Liver (tissue), 8 donors: ENCODE measurements at regions not wholly inside any gene's neighbourhood (a gene's known extent, or its start where the extent isn't known, plus 50 kb on each side); places are given as distances from the start of the nearest gene placed in this dataset.

Source experiments
- DNase-seq: peaks from one replicate; pipeline ENCODE4 v3.0.0-alpha.2; 2017; ENCODE audit warnings: low spot score
- H3K27ac ChIP-seq, 2 donors: one replicate each; pipeline ENCODE4 v1.7.0; 2013; ENCODE audit warnings: inconsistent platforms in 2 of 2, low read length in 2 of 2, control low read depth in 1 of 2, low read depth in 1 of 2, mild to moderate bottlenecking in 1 of 2
- H3K27me3 ChIP-seq, 4 donors: one replicate each; pipeline versions ENCODE4 v1.6.1 to v1.7.0; 2013; ENCODE audit warnings: low read length in 3 of 4, inconsistent platforms in 1 of 4, mild to moderate bottlenecking in 1 of 4, moderate library complexity in 1 of 4; ENCODE audit not compliant: control insufficient read depth in 4 of 4, insufficient read depth in 4 of 4
- H3K36me3 ChIP-seq, 4 donors: one replicate each; pipeline versions ENCODE4 v1.6.1 to v1.7.0; 2013; ENCODE audit warnings: low read length in 3 of 4, mild to moderate bottlenecking in 3 of 4, low read depth in 1 of 4, moderate library complexity in 1 of 4; ENCODE audit not compliant: control insufficient read depth in 4 of 4, insufficient read depth in 3 of 4
- H3K4me1 ChIP-seq, 4 donors: one replicate each; pipeline versions ENCODE4 v1.6.1 to v1.7.0; 2013; ENCODE audit warnings: low read length in 3 of 4, mild to moderate bottlenecking in 3 of 4, moderate library complexity in 1 of 4; ENCODE audit not compliant: control insufficient read depth in 4 of 4, insufficient read depth in 4 of 4
- H3K4me3 ChIP-seq, 3 donors: one replicate each; pipeline versions ENCODE4 v1.6.1 to v1.7.0; 2013; ENCODE audit warnings: low read length in 3 of 3, control low read depth in 1 of 3, low read depth in 1 of 3, mild to moderate bottlenecking in 1 of 3
- H3K9ac ChIP-seq, 2 donors: one replicate each; pipeline ENCODE4 v1.7.0; 2013; ENCODE audit warnings: low read length in 2 of 2, mild to moderate bottlenecking in 2 of 2, moderate library complexity in 2 of 2, control low read depth in 1 of 2, low read depth in 1 of 2
- H3K9me3 ChIP-seq, 4 donors: one replicate each; pipeline versions ENCODE4 v1.6.1 to v1.7.0; 2013; ENCODE audit warnings: low read length in 3 of 4; ENCODE audit not compliant: control insufficient read depth in 4 of 4
- CTCF ChIP-seq: fragments of 150-350 bp; IDR thresholded peaks from 2 replicates; pipeline ENCODE4 v1.5.1; 2017; ENCODE audit warnings: improper control_type of control experiment, low read depth, low read length; ENCODE audit not compliant: missing input control
- EGR1 ChIP-seq, 2 donors: IDR thresholded peaks; 2 replicates each; pipeline ENCODE4 v1.6.1; 2016 to 2018; ENCODE audit warnings: antibody characterized with exemption in 2 of 2, low read depth in 2 of 2
- FOXA1 ChIP-seq: IDR thresholded peaks from 2 replicates; pipeline ENCODE4 v1.6.1; 2016; ENCODE audit warnings: antibody characterized with exemption
- FOXA2 ChIP-seq: IDR thresholded peaks from 2 replicates; pipeline ENCODE4 v1.6.1; 2016; ENCODE audit warnings: antibody characterized with exemption
- GABPA ChIP-seq, 2 donors: IDR thresholded peaks in 1 of 2; conservative IDR thresholded peaks in 1 of 2; 2 replicates each; pipeline ENCODE4 v1.6.1; 2016; ENCODE audit warnings: antibody characterized with exemption in 2 of 2, mild to moderate bottlenecking in 1 of 2, moderate library complexity in 1 of 2
- HNF4A ChIP-seq, 2 donors: conservative IDR thresholded peaks; 2 replicates each; pipeline ENCODE4 v1.6.1; 2016; ENCODE audit warnings: antibody characterized with exemption in 2 of 2, mild to moderate bottlenecking in 2 of 2
- HNF4G ChIP-seq: IDR thresholded peaks from 2 replicates; pipeline ENCODE4 v1.6.1; 2016; ENCODE audit warnings: antibody characterized with exemption
- JUND ChIP-seq, 2 donors: IDR thresholded peaks; 2 replicates each; pipeline ENCODE4 v1.6.1; 2016; ENCODE audit warnings: antibody characterized with exemption in 2 of 2
- NR2F2 ChIP-seq: IDR thresholded peaks from 2 replicates; pipeline ENCODE4 v1.6.1; 2016; ENCODE audit warnings: antibody characterized with exemption
- RAD21 ChIP-seq, 2 donors: IDR thresholded peaks; 2 replicates each; pipeline ENCODE4 v1.6.1; 2016; ENCODE audit warnings: antibody characterized with exemption in 2 of 2, mild to moderate bottlenecking in 2 of 2
- RXRA ChIP-seq, 2 donors: IDR thresholded peaks; 2 replicates each; pipeline ENCODE4 v1.6.1; 2017 to 2018; ENCODE audit warnings: antibody characterized with exemption in 2 of 2, mild to moderate bottlenecking in 1 of 2
- SP1 ChIP-seq: IDR thresholded peaks from 2 replicates; pipeline ENCODE4 v1.6.1; 2018; ENCODE audit warnings: antibody characterized with exemption, mild to moderate bottlenecking
- TAF1 ChIP-seq: conservative IDR thresholded peaks from 2 replicates; pipeline ENCODE4 v1.6.1; 2016; ENCODE audit warnings: antibody characterized with exemption, mild to moderate bottlenecking
- YY1 ChIP-seq: IDR thresholded peaks from 2 replicates; pipeline ENCODE4 v1.6.1; 2016; ENCODE audit warnings: antibody characterized with exemption, mild to moderate bottlenecking
- WGBS: extraction: QIAGEN DNeasy Blood & Tissue Kit; methylation state at CpG from one replicate; pipeline ENCODE4 v1.1.7; 2013; 5-methylcytosine and 5-hydroxymethylcytosine counted together
- TF ChIP-seq, protein P1 (sequence below): IDR thresholded peaks from 2 replicates; pipeline ENCODE4 v1.6.1; 2016; ENCODE audit warnings: antibody characterized with exemption
- TF ChIP-seq, protein P2 (sequence below): IDR thresholded peaks from 2 replicates; pipeline ENCODE4 v1.6.1; 2016; ENCODE audit warnings: antibody characterized with exemption, mild to moderate bottlenecking
- TF ChIP-seq, protein P3 (sequence below): IDR thresholded peaks from 2 replicates; pipeline ENCODE4 v1.6.1; 2016; ENCODE audit warnings: antibody characterized with exemption
- TF ChIP-seq, protein P4 (sequence below): IDR thresholded peaks from 2 replicates; pipeline ENCODE4 v1.6.1; 2016; ENCODE audit warnings: antibody characterized with exemption
- donor health status: healthy.
- donor health status: healthy.
- donor health status: healthy.
- donor health status: healthy.
- donor health status: healthy.

- H3K27ac ChIP-seq = no peak overlapping the region
- H3K4me3 ChIP-seq = no peak overlapping the region
- DNase-seq = no peak
- H3K36me3 ChIP-seq = no peaks in the 10 kb centered on the region
- H3K9me3 ChIP-seq = no peaks in the 10 kb centered on the region
- H3K27me3 ChIP-seq = peaks cover 0 to 2% (median 0%) of the 10 kb centered on the region in 4 donors
- H3K4me1 ChIP-seq = no peaks in the 10 kb centered on the region
- no peak for TF ChIP-seq TAF1
- no peak for TF ChIP-seq FOXA1
- TF ChIP-seq, protein P1, sequence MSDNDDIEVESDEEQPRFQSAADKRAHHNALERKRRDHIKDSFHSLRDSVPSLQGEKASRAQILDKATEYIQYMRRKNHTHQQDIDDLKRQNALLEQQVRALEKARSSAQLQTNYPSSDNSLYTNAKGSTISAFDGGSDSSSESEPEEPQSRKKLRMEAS = no peak
- TF ChIP-seq RXRA (IDR thresholded peaks at IDR 0.05) = no peak
- no peak for TF ChIP-seq YY1
- 78% methylated on average over 4 of the region's 4 CpGs for WGBS
- H3K9ac ChIP-seq = no peak overlapping the region
These were observed 58.6 kb upstream of the KLHL29 start for GRCh38 chr2:23326330-23326729.

DNA sequence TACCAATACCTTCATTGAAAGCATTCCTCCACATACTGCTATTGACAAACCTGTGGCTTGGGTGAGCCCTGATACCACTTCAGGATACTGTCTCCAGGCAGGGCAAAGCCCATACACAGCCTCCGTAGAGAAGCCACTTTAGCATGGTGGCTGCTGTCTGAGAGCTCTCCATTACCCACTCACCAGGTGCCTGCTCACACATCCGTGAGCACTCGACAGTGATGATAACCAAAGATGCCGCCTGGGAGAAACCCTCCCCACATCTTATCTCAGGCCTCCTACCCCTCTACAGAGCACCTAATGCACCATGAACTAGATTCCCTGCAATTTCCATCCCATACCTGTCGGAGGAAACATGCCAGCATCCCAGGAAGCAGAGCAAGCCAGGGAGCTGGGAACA is 57.6 kb upstream of the KLHL29 start:
- TF ChIP-seq FOXA2 (no peak), TAF1 (no peak), RAD21 (IDR thresholded peaks at IDR 0.05) (no peak), RXRA (IDR thresholded peaks at IDR 0.05) (no peak), YY1 (no peak), FOXA1 (no peak), HNF4A (conservative IDR thresholded peaks at IDR 0.05) (no peak), SP1 (no peak), HNF4G (no peak), GABPA (IDR thresholded peaks at IDR 0.05 in 1 of 2, conservative IDR thresholded peaks at IDR 0.05 in 1 of 2) (no peak), EGR1 (IDR thresholded peaks at IDR 0.05; ENCODE audit: low read depth in 2 of 2) (no peak), CTCF (no peak), JUND (IDR thresholded peaks at IDR 0.05) (no peak), NR2F2 (no peak)
- TF ChIP-seq, protein P2, sequence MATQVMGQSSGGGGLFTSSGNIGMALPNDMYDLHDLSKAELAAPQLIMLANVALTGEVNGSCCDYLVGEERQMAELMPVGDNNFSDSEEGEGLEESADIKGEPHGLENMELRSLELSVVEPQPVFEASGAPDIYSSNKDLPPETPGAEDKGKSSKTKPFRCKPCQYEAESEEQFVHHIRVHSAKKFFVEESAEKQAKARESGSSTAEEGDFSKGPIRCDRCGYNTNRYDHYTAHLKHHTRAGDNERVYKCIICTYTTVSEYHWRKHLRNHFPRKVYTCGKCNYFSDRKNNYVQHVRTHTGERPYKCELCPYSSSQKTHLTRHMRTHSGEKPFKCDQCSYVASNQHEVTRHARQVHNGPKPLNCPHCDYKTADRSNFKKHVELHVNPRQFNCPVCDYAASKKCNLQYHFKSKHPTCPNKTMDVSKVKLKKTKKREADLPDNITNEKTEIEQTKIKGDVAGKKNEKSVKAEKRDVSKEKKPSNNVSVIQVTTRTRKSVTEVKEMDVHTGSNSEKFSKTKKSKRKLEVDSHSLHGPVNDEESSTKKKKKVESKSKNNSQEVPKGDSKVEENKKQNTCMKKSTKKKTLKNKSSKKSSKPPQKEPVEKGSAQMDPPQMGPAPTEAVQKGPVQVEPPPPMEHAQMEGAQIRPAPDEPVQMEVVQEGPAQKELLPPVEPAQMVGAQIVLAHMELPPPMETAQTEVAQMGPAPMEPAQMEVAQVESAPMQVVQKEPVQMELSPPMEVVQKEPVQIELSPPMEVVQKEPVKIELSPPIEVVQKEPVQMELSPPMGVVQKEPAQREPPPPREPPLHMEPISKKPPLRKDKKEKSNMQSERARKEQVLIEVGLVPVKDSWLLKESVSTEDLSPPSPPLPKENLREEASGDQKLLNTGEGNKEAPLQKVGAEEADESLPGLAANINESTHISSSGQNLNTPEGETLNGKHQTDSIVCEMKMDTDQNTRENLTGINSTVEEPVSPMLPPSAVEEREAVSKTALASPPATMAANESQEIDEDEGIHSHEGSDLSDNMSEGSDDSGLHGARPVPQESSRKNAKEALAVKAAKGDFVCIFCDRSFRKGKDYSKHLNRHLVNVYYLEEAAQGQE = no peak
- TF ChIP-seq, protein P1 = no peak
- TF ChIP-seq, protein P3, sequence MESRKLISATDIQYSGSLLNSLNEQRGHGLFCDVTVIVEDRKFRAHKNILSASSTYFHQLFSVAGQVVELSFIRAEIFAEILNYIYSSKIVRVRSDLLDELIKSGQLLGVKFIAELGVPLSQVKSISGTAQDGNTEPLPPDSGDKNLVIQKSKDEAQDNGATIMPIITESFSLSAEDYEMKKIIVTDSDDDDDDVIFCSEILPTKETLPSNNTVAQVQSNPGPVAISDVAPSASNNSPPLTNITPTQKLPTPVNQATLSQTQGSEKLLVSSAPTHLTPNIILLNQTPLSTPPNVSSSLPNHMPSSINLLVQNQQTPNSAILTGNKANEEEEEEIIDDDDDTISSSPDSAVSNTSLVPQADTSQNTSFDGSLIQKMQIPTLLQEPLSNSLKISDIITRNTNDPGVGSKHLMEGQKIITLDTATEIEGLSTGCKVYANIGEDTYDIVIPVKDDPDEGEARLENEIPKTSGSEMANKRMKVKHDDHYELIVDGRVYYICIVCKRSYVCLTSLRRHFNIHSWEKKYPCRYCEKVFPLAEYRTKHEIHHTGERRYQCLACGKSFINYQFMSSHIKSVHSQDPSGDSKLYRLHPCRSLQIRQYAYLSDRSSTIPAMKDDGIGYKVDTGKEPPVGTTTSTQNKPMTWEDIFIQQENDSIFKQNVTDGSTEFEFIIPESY = no peak
- TF ChIP-seq, protein P4, sequence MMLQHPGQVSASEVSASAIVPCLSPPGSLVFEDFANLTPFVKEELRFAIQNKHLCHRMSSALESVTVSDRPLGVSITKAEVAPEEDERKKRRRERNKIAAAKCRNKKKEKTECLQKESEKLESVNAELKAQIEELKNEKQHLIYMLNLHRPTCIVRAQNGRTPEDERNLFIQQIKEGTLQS = no peak
- Histone ChIP-seq H3K27ac (no peak overlapping the region), H3K9ac (no peak overlapping the region), H3K4me3 (no peak overlapping the region), H3K4me1 (no peaks in the 10 kb centered on the region), H3K9me3 (no peaks in the 10 kb centered on the region), H3K27me3 (peaks cover 0 to 2% (median 0%) of the 10 kb centered on the region in 4 donors), H3K36me3 (no peaks in the 10 kb centered on the region)
- no peak for DNase-seq
- WGBS = 81% methylated on average over 5 of the region's 5 CpGs
